Left ventricle myocardium inferior (tissue), 1 donor: ENCODE measurements at regions not wholly inside any gene's neighbourhood (a gene's known extent, or its start where the extent isn't known, plus 50 kb on each side); places are given as distances from the start of the nearest gene placed in this dataset.

Experiments used
- DNase-seq: peaks from one replicate; pipeline ENCODE4 v3.0.0-alpha.2; 2020
- H3K27ac ChIP-seq: fragments of 200-600 bp; replicated peaks from 2 replicates; pipeline ENCODE4 v1.8.0; 2021
- H3K27me3 ChIP-seq: fragments of 200-600 bp; 2 replicates; pipeline ENCODE4 v1.8.0; 2021; ENCODE audit warnings: low read depth
- H3K36me3 ChIP-seq: fragments of 200-600 bp; 2 replicates; pipeline ENCODE4 v1.8.0; 2021
- H3K4me1 ChIP-seq: fragments of 200-600 bp; 2 replicates; pipeline ENCODE4 v1.8.0; 2021
- H3K4me3 ChIP-seq: fragments of 200-600 bp; 2 replicates; pipeline ENCODE4 v1.8.0; 2021; ENCODE audit warnings: mild to moderate bottlenecking, moderate library complexity
- H3K9me3 ChIP-seq: fragments of 200-600 bp; replicated peaks from 2 replicates; pipeline ENCODE4 v1.8.0; 2021
- CTCF ChIP-seq: fragments of 200-600 bp; IDR thresholded peaks from 2 replicates; pipeline ENCODE4 v1.8.0; 2021; ENCODE audit warnings: antibody characterized with exemption, mild to moderate bottlenecking, borderline replicate concordance
- intact Hi-C: fragments of 100-400 bp; cut with micrococcal nuclease; formaldehyde crosslinking; loops from one replicate; pipeline ENCODE4 v1.11.0; 2022
- donor health status: DM: no; HTN: yes; CAD: no; lungs with severe emphysema.

GRCh38 chr1:229993894-229994293 is 73.1 kb upstream of the GALNT2 start:
- intact Hi-C loops = no loop called here

GRCh38 chr1:229999004-229999670 is 67.9 kb upstream of the GALNT2 start:
- Histone ChIP-seq H3K27me3 (no peaks in the 10 kb centered on the region), H3K27ac (peak overlapping the region; percentile 50), H3K4me3 (no peak overlapping the region), H3K9me3 (no peaks in the 10 kb centered on the region), H3K4me1 (peaks cover 20% of the 10 kb centered on the region), H3K36me3 (no peaks in the 10 kb centered on the region)
- TF ChIP-seq CTCF = no peak
- DNase-seq = no peak
- intact Hi-C loops = no loop called here

More at GRCh38 chr1:229993894-229994293, 73.1 kb upstream of the GALNT2 start:
- no peak for TF ChIP-seq CTCF
- Histone ChIP-seq H3K27me3 (peaks cover 7% of the 10 kb centered on the region), H3K4me1 (peaks cover 10% of the 10 kb centered on the region), H3K36me3 (no peaks in the 10 kb centered on the region), H3K27ac (no peak overlapping the region), H3K4me3 (no peak overlapping the region), H3K9me3 (no peaks in the 10 kb centered on the region)
- DNase-seq = no peak

GRCh38 chr1:230000493-230001184 is 66.4 kb upstream of the GALNT2 start:
- Histone ChIP-seq H3K4me3 (no peak overlapping the region), H3K27ac (no peak overlapping the region), H3K36me3 (no peaks in the 10 kb centered on the region), H3K9me3 (no peaks in the 10 kb centered on the region), H3K4me1 (peaks cover 20% of the 10 kb centered on the region), H3K27me3 (peaks cover 6% of the 10 kb centered on the region)
- DNase-seq = no peak
- TF ChIP-seq CTCF = no peak
- intact Hi-C loops = no loop called here

GRCh38 chr1:230002164-230002803 is 64.8 kb upstream of the GALNT2 start:
- TF ChIP-seq CTCF = no peak
- peaks cover 16% of the 10 kb centered on the region for H3K27me3 ChIP-seq
- no peak overlapping the region for H3K4me3 ChIP-seq
- intact Hi-C loops = no loop called here
- H3K4me1 ChIP-seq = peaks cover 20% of the 10 kb centered on the region
- no peaks in the 10 kb centered on the region for H3K36me3 ChIP-seq
- no peaks in the 10 kb centered on the region for H3K9me3 ChIP-seq
- peak; percentile 61 for DNase-seq
- H3K27ac ChIP-seq = peak overlapping the region; percentile 67

GRCh38 chr1:230003409-230003808 is 63.6 kb upstream of the GALNT2 start:
- Histone ChIP-seq H3K4me1 (peaks cover 19% of the 10 kb centered on the region), H3K4me3 (no peak overlapping the region), H3K36me3 (no peaks in the 10 kb centered on the region), H3K9me3 (no peaks in the 10 kb centered on the region), H3K27me3 (peaks cover 26% of the 10 kb centered on the region), H3K27ac (no peak overlapping the region)
- TF ChIP-seq CTCF = no peak
- no peak for DNase-seq
- intact Hi-C loops = no loop called here
